Vagina (tissue), 2 donors: ENCODE measurements at regions not wholly inside any gene's neighbourhood (a gene's known extent, or its start where the extent isn't known, plus 50 kb on each side); places are given as distances from the start of the nearest gene placed in this dataset.

Source experiments
- POLR2A ChIP-seq, 2 donors: fragments of 450-650 bp; IDR thresholded peaks; one replicate each; pipeline ENCODE4 v1.6.1; 2017; ENCODE audit warnings: antibody characterized with exemption in 2 of 2, mild to moderate bottlenecking in 2 of 2, moderate library complexity in 2 of 2
- TF ChIP-seq, protein P1 (sequence below), 3 experiments: fragments of 450-650 bp in 2 of 3; fragments of 200-600 bp in 1 of 3; sonication (generic) in 1 of 3; IDR thresholded peaks; one replicate each; pipeline ENCODE4 v1.5.1; 2017 to 2019; ENCODE audit warnings: antibody characterized with exemption in 3 of 3, mild to moderate bottlenecking in 2 of 3, moderate library complexity in 2 of 3

- TF ChIP-seq, protein P1, sequence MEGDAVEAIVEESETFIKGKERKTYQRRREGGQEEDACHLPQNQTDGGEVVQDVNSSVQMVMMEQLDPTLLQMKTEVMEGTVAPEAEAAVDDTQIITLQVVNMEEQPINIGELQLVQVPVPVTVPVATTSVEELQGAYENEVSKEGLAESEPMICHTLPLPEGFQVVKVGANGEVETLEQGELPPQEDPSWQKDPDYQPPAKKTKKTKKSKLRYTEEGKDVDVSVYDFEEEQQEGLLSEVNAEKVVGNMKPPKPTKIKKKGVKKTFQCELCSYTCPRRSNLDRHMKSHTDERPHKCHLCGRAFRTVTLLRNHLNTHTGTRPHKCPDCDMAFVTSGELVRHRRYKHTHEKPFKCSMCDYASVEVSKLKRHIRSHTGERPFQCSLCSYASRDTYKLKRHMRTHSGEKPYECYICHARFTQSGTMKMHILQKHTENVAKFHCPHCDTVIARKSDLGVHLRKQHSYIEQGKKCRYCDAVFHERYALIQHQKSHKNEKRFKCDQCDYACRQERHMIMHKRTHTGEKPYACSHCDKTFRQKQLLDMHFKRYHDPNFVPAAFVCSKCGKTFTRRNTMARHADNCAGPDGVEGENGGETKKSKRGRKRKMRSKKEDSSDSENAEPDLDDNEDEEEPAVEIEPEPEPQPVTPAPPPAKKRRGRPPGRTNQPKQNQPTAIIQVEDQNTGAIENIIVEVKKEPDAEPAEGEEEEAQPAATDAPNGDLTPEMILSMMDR (IDR thresholded peaks at IDR 0.05), result no peak
- no peak for TF ChIP-seq POLR2A (IDR thresholded peaks at IDR 0.05)
These were observed 1385.5 kb upstream of the ZEB2 start for GRCh38 chr2:145905371-145905770.
